ENCODE measurements at regions not wholly inside any gene's neighbourhood (a gene's known extent, or its start where the extent isn't known, plus 50 kb on each side); places are given as distances from the start of the nearest gene placed in this dataset.

DNA sequence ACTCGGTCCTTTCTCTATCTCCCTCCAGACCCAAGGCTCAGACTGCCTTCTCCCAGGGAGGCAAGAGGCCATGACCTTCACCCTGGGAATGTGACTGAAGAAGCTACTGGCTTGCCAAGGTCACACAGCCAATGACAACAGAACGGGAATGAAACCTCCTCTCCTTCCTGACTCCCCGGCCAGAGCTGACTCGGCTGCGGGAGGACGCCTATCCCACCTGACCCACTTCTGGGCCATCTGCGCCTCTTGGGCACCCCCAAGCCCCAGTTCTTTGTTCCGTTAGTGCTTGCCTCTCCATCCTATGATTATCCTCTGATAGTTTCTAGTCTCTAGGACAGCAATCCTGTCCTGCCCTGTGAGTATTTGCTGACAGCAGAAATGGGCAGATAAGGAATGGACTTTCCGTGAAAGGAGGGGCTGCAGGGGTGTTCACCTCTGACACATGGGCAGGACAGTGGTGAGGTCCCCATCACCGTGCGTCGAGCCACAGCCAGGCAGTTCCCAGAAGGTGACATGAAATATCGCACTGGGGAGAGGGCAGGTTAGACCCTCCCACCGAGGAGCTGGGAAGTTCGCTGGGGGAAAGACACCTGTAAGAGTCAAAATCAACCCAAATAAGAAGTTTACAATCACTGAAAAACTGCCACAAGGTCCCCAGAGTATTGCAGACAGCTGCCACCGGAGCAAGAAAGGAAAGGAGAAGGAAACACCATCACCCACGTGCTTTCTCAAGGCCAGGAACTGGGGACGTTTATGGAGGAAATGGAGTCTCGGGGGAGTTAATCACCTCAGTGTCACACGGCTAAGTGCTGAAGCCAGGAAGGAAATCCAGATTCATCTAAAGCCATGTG, 63.0 kb downstream of the INSIG1 start:
- TF ChIP-seq, protein P1, sequence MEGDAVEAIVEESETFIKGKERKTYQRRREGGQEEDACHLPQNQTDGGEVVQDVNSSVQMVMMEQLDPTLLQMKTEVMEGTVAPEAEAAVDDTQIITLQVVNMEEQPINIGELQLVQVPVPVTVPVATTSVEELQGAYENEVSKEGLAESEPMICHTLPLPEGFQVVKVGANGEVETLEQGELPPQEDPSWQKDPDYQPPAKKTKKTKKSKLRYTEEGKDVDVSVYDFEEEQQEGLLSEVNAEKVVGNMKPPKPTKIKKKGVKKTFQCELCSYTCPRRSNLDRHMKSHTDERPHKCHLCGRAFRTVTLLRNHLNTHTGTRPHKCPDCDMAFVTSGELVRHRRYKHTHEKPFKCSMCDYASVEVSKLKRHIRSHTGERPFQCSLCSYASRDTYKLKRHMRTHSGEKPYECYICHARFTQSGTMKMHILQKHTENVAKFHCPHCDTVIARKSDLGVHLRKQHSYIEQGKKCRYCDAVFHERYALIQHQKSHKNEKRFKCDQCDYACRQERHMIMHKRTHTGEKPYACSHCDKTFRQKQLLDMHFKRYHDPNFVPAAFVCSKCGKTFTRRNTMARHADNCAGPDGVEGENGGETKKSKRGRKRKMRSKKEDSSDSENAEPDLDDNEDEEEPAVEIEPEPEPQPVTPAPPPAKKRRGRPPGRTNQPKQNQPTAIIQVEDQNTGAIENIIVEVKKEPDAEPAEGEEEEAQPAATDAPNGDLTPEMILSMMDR (IDR thresholded peaks at IDR 0.05): no peak

- TF ChIP-seq, protein P1 (IDR thresholded peaks at IDR 0.05): no peak
Observed at GRCh38 chr7:155361346-155361680, 63.6 kb downstream of the INSIG1 start.

DNA sequence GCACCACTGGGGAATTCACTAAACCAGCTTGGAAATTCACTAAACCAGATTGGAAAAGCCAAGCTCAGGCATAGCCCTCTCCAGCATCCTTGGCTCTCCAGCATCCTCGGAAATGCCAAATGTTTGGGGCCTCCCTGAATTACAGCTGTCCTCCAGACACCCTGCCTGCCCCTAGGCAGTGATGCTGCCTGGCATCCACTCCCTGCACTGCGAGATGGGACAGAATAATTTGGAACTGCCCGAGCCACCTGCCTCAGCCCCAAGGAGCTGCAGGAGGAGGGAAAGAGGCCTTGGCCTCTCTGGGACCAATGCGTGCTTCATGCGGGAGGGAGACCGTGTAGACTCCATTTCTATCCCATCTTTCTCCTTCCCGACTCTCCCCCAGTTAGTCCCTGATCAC, 64.3 kb downstream of the INSIG1 start:
- TF ChIP-seq, protein P1 (IDR thresholded peaks at IDR 0.05): no peak

DNA sequence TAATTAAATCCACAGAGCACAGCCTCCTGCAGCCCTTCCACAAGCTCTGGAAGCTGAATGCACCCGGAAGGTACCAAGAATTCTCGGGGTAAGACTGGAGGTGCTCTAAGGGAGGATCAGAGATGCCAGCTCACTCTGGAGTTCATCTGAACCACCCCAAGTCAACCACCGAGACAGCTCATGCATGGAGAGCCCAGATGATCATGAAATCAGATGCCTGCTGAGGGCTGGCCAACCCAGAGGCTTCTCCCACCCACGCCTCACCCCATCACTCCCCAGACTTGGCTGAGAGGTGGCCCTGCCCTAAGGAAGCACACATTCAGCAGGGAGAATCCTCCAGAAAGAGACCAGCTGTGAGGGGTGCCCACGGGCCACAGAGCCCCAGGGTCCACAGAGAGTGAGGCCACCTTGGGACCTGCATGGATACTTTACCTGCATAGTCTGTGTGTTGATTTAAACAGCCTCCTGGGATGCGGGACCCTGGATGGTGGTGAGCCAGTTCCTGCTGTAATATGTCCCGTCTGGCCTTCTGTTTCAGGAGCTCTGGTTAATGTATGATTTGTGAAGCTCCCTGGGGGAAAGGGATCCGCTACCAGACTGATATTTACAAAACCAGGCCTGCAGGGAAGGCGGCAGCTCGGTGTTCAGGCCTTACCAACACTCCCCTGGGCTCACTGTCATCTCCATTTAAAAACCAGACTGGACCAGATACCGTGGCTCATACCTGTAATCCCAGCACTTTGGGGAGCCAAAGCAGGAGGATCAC, 64.9 kb downstream of the INSIG1 start:
- TF ChIP-seq, protein P1 (IDR thresholded peaks at IDR 0.05): no peak

- TF ChIP-seq, protein P1 (IDR thresholded peaks at IDR 0.05): no peak
Observed at GRCh38 chr7:155363146-155363539, 65.5 kb downstream of the INSIG1 start.

GRCh38 chr7:155363852-155364600, 66.3 kb downstream of the INSIG1 start:
- TF ChIP-seq, protein P1 (IDR thresholded peaks at IDR 0.05): no peak

GRCh38 chr7:155365146-155365874, 67.6 kb downstream of the INSIG1 start:
- TF ChIP-seq, protein P1 (IDR thresholded peaks at IDR 0.05): no peak
